Vagina (tissue), 2 donors: ENCODE measurements at regions not wholly inside any gene's neighbourhood (a gene's known extent, or its start where the extent isn't known, plus 50 kb on each side); places are given as distances from the start of the nearest gene placed in this dataset.

Experiments used
- DNase-seq, 2 donors: peaks; one replicate each; pipeline ENCODE4 v3.0.0-alpha.2; 2017; ENCODE audit errors: extremely low spot score in 2 of 2
- H3K27ac ChIP-seq: fragments of 200-600 bp; sonication (generic); one replicate; pipeline ENCODE4 v1.5.1; 2019
- H3K27me3 ChIP-seq: fragments of 200-600 bp; sonication (generic); one replicate; pipeline ENCODE4 v1.5.1; 2019
- H3K36me3 ChIP-seq, 2 donors: fragments of 200-600 bp; sonication (generic); one replicate each; pipeline ENCODE4 v1.5.1; 2017 to 2019
- H3K4me1 ChIP-seq: fragments of 200-600 bp; sonication (generic); one replicate; pipeline ENCODE4 v1.5.1; 2019
- H3K4me3 ChIP-seq, 2 donors: fragments of 200-600 bp; sonication (generic); 1 replicate in 1 of 2; 2 replicates in 1 of 2; pipeline ENCODE4 v1.5.1; 2016 to 2019
- H3K9me3 ChIP-seq: fragments of 200-600 bp; sonication (generic); one replicate; pipeline ENCODE4 v1.5.1; 2019
- CTCF ChIP-seq, 3 experiments: fragments of 450-650 bp in 2 of 3; fragments of 200-600 bp in 1 of 3; sonication (generic) in 1 of 3; IDR thresholded peaks; one replicate each; pipeline ENCODE4 v1.5.1; 2017 to 2019; ENCODE audit warnings: antibody characterized with exemption in 3 of 3, mild to moderate bottlenecking in 2 of 3, moderate library complexity in 2 of 3
- POLR2A ChIP-seq, 2 donors: fragments of 450-650 bp; IDR thresholded peaks; one replicate each; pipeline ENCODE4 v1.6.1; 2017; ENCODE audit warnings: antibody characterized with exemption in 2 of 2, mild to moderate bottlenecking in 2 of 2, moderate library complexity in 2 of 2
- POLR2AphosphoS5 ChIP-seq, 2 donors: sonication (generic); formaldehyde crosslinking; IDR thresholded peaks; one replicate each; pipeline ENCODE4 v1.9.0; 2017; ENCODE audit warnings: antibody characterized with exemption in 2 of 2, mild to moderate bottlenecking in 2 of 2, low read depth in 1 of 2; ENCODE audit not compliant: insufficient read depth in 1 of 2
- intact Hi-C: fragments of 100-400 bp; cut with DNase I; formaldehyde crosslinking; loops from one replicate; pipeline ENCODE4 v1.15.1; 2023

- H3K27me3 ChIP-seq = no peaks in the 10 kb centered on the region
- H3K4me3 ChIP-seq = no peak overlapping the region
- no peaks in the 10 kb centered on the region for H3K9me3 ChIP-seq
- no peak overlapping the region for H3K27ac ChIP-seq
- no peak for TF ChIP-seq POLR2AphosphoS5 (IDR thresholded peaks at IDR 0.05; ENCODE audit: insufficient read depth in 1 of 2, low read depth in 1 of 2)
- TF ChIP-seq CTCF (IDR thresholded peaks at IDR 0.05) = no peak
- TF ChIP-seq POLR2A (IDR thresholded peaks at IDR 0.05) = no peak
- intact Hi-C loops = no loop called here
- DNase-seq = no peak
- no peaks in the 10 kb centered on the region for H3K4me1 ChIP-seq
- H3K36me3 ChIP-seq = no peaks in the 10 kb centered on the region
Observed at GRCh38 chr5:101663543-101663942, 632.5 kb downstream of the SLCO4C1 start.

- intact Hi-C loops = no loop called here
- Histone ChIP-seq H3K4me3 (no peak overlapping the region), H3K9me3 (no peaks in the 10 kb centered on the region), H3K4me1 (no peaks in the 10 kb centered on the region), H3K27ac (no peak overlapping the region), H3K27me3 (no peaks in the 10 kb centered on the region), H3K36me3 (no peaks in the 10 kb centered on the region)
- DNase-seq = no peak
- no peak for TF ChIP-seq POLR2AphosphoS5 (IDR thresholded peaks at IDR 0.05; ENCODE audit: insufficient read depth in 1 of 2, low read depth in 1 of 2)
- TF ChIP-seq POLR2A (IDR thresholded peaks at IDR 0.05) = no peak
- TF ChIP-seq CTCF (IDR thresholded peaks at IDR 0.05) = no peak
Observed at GRCh38 chr5:101662263-101662662, 633.8 kb downstream of the SLCO4C1 start.

GRCh38 chr5:101658433-101658832 lies 637.7 kb downstream of the SLCO4C1 start:
- Histone ChIP-seq H3K4me3 (no peak overlapping the region), H3K36me3 (no peaks in the 10 kb centered on the region), H3K4me1 (no peaks in the 10 kb centered on the region), H3K27me3 (no peaks in the 10 kb centered on the region), H3K9me3 (no peaks in the 10 kb centered on the region), H3K27ac (no peak overlapping the region)
- no peak for TF ChIP-seq CTCF (IDR thresholded peaks at IDR 0.05)
- no peak for TF ChIP-seq POLR2AphosphoS5 (IDR thresholded peaks at IDR 0.05; ENCODE audit: insufficient read depth in 1 of 2, low read depth in 1 of 2)
- TF ChIP-seq POLR2A (IDR thresholded peaks at IDR 0.05) = no peak
- intact Hi-C loops = no loop called here
- DNase-seq = no peak

GRCh38 chr5:101653996-101654395 lies 642.1 kb downstream of the SLCO4C1 start:
- DNase-seq = no peak
- Histone ChIP-seq H3K27ac (no peak overlapping the region), H3K36me3 (no peaks in the 10 kb centered on the region), H3K9me3 (no peaks in the 10 kb centered on the region), H3K27me3 (no peaks in the 10 kb centered on the region), H3K4me3 (no peak overlapping the region), H3K4me1 (no peaks in the 10 kb centered on the region)
- intact Hi-C loops = no loop called here
- TF ChIP-seq POLR2AphosphoS5 (IDR thresholded peaks at IDR 0.05; ENCODE audit: insufficient read depth in 1 of 2, low read depth in 1 of 2) = no peak

- H3K27me3 ChIP-seq = no peaks in the 10 kb centered on the region
- no peaks in the 10 kb centered on the region for H3K4me1 ChIP-seq
- TF ChIP-seq POLR2A (IDR thresholded peaks at IDR 0.05) = no peak
- TF ChIP-seq POLR2AphosphoS5 (IDR thresholded peaks at IDR 0.05; ENCODE audit: insufficient read depth in 1 of 2, low read depth in 1 of 2) = no peak
- no peak for TF ChIP-seq CTCF (IDR thresholded peaks at IDR 0.05)
- no peak overlapping the region for H3K4me3 ChIP-seq
- DNase-seq = no peak
- H3K36me3 ChIP-seq = no peaks in the 10 kb centered on the region
- no peaks in the 10 kb centered on the region for H3K9me3 ChIP-seq
- intact Hi-C loops = no loop called here
- H3K27ac ChIP-seq = no peak overlapping the region
Observed at GRCh38 chr5:101647861-101648260, 648.2 kb downstream of the SLCO4C1 start.

GRCh38 chr5:101643794-101644193 lies 652.3 kb downstream of the SLCO4C1 start:
- TF ChIP-seq POLR2A (IDR thresholded peaks at IDR 0.05) (no peak), CTCF (IDR thresholded peaks at IDR 0.05) (no peak), POLR2AphosphoS5 (IDR thresholded peaks at IDR 0.05; ENCODE audit: insufficient read depth in 1 of 2, low read depth in 1 of 2) (no peak)
- H3K36me3 ChIP-seq = no peaks in the 10 kb centered on the region
- no peak overlapping the region for H3K4me3 ChIP-seq
- H3K4me1 ChIP-seq = no peaks in the 10 kb centered on the region
- no peak for DNase-seq
- H3K9me3 ChIP-seq = no peaks in the 10 kb centered on the region
- H3K27me3 ChIP-seq = no peaks in the 10 kb centered on the region
- intact Hi-C loops = no loop called here
- no peak overlapping the region for H3K27ac ChIP-seq
